Heart right ventricle (tissue), 16 donors: ENCODE measurements at regions not wholly inside any gene's neighbourhood (a gene's known extent, or its start where the extent isn't known, plus 50 kb on each side); places are given as distances from the start of the nearest gene placed in this dataset.

Source experiments
- ATAC-seq, 8 donors: fragments of 200-7000 bp; cut with Tn5 transposase; one replicate each; pipeline ENCODE4 v1.9.1; 2020; ENCODE audit warnings: mild to moderate bottlenecking in 8 of 8, moderate library complexity in 8 of 8, moderate number of reproducible peaks in 1 of 8
- DNase-seq, 2 donors: peaks; one replicate each; pipeline ENCODE4 v3.0.0-alpha.2; 2020
- H3K27ac ChIP-seq, 10 donors: fragments of 200-600 bp; sonication (generic) in 2 of 10; one replicate each; pipeline versions ENCODE4 v1.5.0 to v1.8.0; 2020 to 2022; ENCODE audit warnings: mild to moderate bottlenecking in 3 of 10
- H3K27me3 ChIP-seq, 7 donors: fragments of 200-600 bp; one replicate each; pipeline ENCODE4 v1.8.0; 2021 to 2022; ENCODE audit warnings: mild to moderate bottlenecking in 2 of 7
- H3K36me3 ChIP-seq, 9 donors: fragments of 200-600 bp; sonication (generic) in 1 of 9; one replicate each; pipeline versions ENCODE4 v1.5.0 to v1.8.0; 2020 to 2022; ENCODE audit warnings: mild to moderate bottlenecking in 2 of 9
- H3K4me1 ChIP-seq, 9 donors: fragments of 200-600 bp; sonication (generic) in 1 of 9; one replicate each; pipeline versions ENCODE4 v1.5.0 to v1.8.0; 2020 to 2022; ENCODE audit warnings: mild to moderate bottlenecking in 4 of 9
- H3K4me3 ChIP-seq, 10 donors: fragments of 200-600 bp; sonication (generic) in 2 of 10; one replicate each; pipeline versions ENCODE4 v1.5.0 to v1.8.0; 2020 to 2022; ENCODE audit warnings: mild to moderate bottlenecking in 7 of 10, moderate library complexity in 2 of 10
- H3K9me3 ChIP-seq, 11 donors: fragments of 200-600 bp in 10 of 11; sonication (generic) in 2 of 11; one replicate each; pipeline versions ENCODE4 v1.5.0 to v1.8.0; 2013 to 2022; ENCODE audit warnings: mild to moderate bottlenecking in 2 of 11, control low read depth in 1 of 11, moderate library complexity in 1 of 11
- WGBS, 2 donors: extraction: QIAGEN DNeasy Blood & Tissue Kit; methylation state at CpG; one replicate each; pipeline ENCODE4 v1.1.7; 2013; ENCODE audit warnings: inconsistent platforms in 1 of 2; 5-methylcytosine and 5-hydroxymethylcytosine counted together
- intact Hi-C, 10 donors: fragments of 100-400 bp; cut with DNase I; formaldehyde crosslinking; loops; one replicate each; pipeline versions ENCODE4 v1.11.1 to v1.14.2; 2022
- TF ChIP-seq, protein P1 (sequence below), 9 donors: fragments of 200-600 bp; sonication (generic) in 2 of 9; IDR thresholded peaks; one replicate each; pipeline versions ENCODE4 v1.5.0 to v1.8.0; 2021 to 2022; ENCODE audit warnings: antibody characterized with exemption in 9 of 9, mild to moderate bottlenecking in 5 of 9, moderate library complexity in 1 of 9
- donor health status: Arrhythmogenic right ventricular cardiomyopathy.
- donor health status: ischemic (EF 13 %, LVEDD 7.1; RV severe dilation, severe dysfunction).
- donor health status: healthy with polysubstance abuse.
- donor health status: DM: no; HTN: yes; CAD: no.
- donor health status: DM: no; HTN: no; CAD: no.
- donor health status: ischemic (EF 25% LVEDD 6.9; RV normal size, moderate dysfunction).
- donor health status: ischemic (EF 25% LVEDD 5.7; RV mildly dilated, moderate dysfunction).
- donor health status: healthy.
- donor health status: DM: yes; HTN: yes; CAD: no.
- donor health status: Ischemic cardiomyopathy.
- donor health status: ischemic (EF 35%, LVEDD 5.7; RV mildly dilated, moderate dysfunction).
- donor health status: nonischemic (EF 11% LVEDD 7.7; RV severe dilation, severe dysfunction).
- donor health status: DM: yes; HTN: yes; CAD: no.
- donor health status: PGD.
- donor health status: ischemic (EF 29% LVEDD 5.4; RV normal size, mild dysfunction).
- donor health status: nonischemic (EF 23%, LVEDD 6.1; RV moderate dilation, normal function).

GRCh38 chr2:12501469-12502158, 215.1 kb upstream of the TRIB2 start:
- Histone ChIP-seq H3K27ac (peak overlapping the region; percentile 68 to 92 (median 84)), H3K9me3 (no peaks in the 10 kb centered on the region), H3K4me3 (no peak overlapping the region), H3K27me3 (no peaks in the 10 kb centered on the region), H3K36me3 (no peaks in the 10 kb centered on the region), H3K4me1 (peaks cover 0 to 54% (median 14%) of the 10 kb centered on the region in 9 donors)
- ATAC-seq (peak; percentile 85 to 98 (median 96)), DNase-seq (peak; percentile 44 to 79)
- TF ChIP-seq, protein P1, sequence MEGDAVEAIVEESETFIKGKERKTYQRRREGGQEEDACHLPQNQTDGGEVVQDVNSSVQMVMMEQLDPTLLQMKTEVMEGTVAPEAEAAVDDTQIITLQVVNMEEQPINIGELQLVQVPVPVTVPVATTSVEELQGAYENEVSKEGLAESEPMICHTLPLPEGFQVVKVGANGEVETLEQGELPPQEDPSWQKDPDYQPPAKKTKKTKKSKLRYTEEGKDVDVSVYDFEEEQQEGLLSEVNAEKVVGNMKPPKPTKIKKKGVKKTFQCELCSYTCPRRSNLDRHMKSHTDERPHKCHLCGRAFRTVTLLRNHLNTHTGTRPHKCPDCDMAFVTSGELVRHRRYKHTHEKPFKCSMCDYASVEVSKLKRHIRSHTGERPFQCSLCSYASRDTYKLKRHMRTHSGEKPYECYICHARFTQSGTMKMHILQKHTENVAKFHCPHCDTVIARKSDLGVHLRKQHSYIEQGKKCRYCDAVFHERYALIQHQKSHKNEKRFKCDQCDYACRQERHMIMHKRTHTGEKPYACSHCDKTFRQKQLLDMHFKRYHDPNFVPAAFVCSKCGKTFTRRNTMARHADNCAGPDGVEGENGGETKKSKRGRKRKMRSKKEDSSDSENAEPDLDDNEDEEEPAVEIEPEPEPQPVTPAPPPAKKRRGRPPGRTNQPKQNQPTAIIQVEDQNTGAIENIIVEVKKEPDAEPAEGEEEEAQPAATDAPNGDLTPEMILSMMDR (IDR thresholded peaks at IDR 0.05), result no peak
- intact Hi-C loops, result loop anchor here in 1 of 10 donors (10.0 kb wide), 1 partner anchor 213 kb away; the partner anchor contains the start of gene TRIB2
- 47 to 53% methylated on average over 4 of the region's 4 CpGs for WGBS, 2 donors

- peak overlapping the region in 6 of 10 donors; percentile 51 to 89 (median 72) for H3K27ac ChIP-seq
- intact Hi-C loops, result loop anchor here in 1 of 10 donors (10.0 kb wide), 1 partner anchor 212 kb away; the partner anchor contains the start of gene TRIB2
- no peak overlapping the region for H3K4me3 ChIP-seq
- DNase-seq (no peak), ATAC-seq (no peak)
- no peaks in the 10 kb centered on the region for H3K27me3 ChIP-seq
- TF ChIP-seq, protein P1 (IDR thresholded peaks at IDR 0.05), result no peak
- no peaks in the 10 kb centered on the region for H3K9me3 ChIP-seq
- 85 to 95% methylated on average over 6 of the region's 6 CpGs for WGBS, 2 donors
- H3K36me3 ChIP-seq, result no peaks in the 10 kb centered on the region
- H3K4me1 ChIP-seq, result peaks cover 0 to 63% (median 14%) of the 10 kb centered on the region in 9 donors
Observed at GRCh38 chr2:12502759-12503158, 214.0 kb upstream of the TRIB2 start.

DNA sequence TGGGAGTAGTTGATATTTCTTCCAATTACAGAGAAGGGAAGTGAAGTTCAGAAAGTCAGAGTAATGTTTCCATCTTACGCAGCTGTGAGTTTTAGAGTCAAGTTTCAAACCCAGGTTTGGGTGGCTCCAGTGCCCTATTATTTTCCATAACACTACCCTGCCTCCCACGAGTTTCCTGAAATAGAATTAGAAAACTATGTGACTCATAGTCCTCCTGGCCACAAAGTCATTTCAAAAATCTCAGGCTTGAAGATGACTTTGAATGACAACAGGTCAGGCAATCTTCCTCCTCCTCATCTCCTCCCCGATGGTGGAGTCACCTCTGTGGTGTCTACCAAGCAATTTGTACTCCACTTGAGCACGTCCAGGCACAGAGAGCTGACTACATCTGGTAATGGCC, 212.3 kb upstream of the TRIB2 start:
- Histone ChIP-seq H3K27me3 (no peaks in the 10 kb centered on the region), H3K36me3 (no peaks in the 10 kb centered on the region), H3K9me3 (peaks cover 0 to 5% (median 0%) of the 10 kb centered on the region in 11 donors), H3K4me3 (no peak overlapping the region), H3K4me1 (peaks cover 0 to 53% (median 14%) of the 10 kb centered on the region in 9 donors), H3K27ac (no peak overlapping the region)
- TF ChIP-seq, protein P1 (IDR thresholded peaks at IDR 0.05), result no peak
- 70 to 77% methylated on average over 4 of the region's 4 CpGs for WGBS, 2 donors
- ATAC-seq (no peak), DNase-seq (no peak)
- intact Hi-C loops, result loop anchor here in 1 of 10 donors (10.0 kb wide), 1 partner anchor 210 kb away; the partner anchor contains the start of gene TRIB2

- DNase-seq (no peak), ATAC-seq (no peak)
- Histone ChIP-seq H3K27ac (no peak overlapping the region), H3K27me3 (no peaks in the 10 kb centered on the region), H3K9me3 (peaks cover 0 to 11% (median 0%) of the 10 kb centered on the region in 11 donors), H3K4me1 (peaks cover 0 to 38% (median 3%) of the 10 kb centered on the region in 9 donors), H3K4me3 (no peak overlapping the region), H3K36me3 (no peaks in the 10 kb centered on the region)
- TF ChIP-seq, protein P1 (IDR thresholded peaks at IDR 0.05), result no peak
- intact Hi-C loops, result loop anchor here in 1 of 10 donors (10.0 kb wide), 1 partner anchor 208 kb away; the partner anchor contains the start of gene TRIB2
- 93 to 97% methylated on average over 2 of the region's 2 CpGs for WGBS, 2 donors
Observed at GRCh38 chr2:12506846-12507245, 209.9 kb upstream of the TRIB2 start.
